Hepatocyte (in vitro differentiated cells): ENCODE measurements at regions not wholly inside any gene's neighbourhood (a gene's known extent, or its start where the extent isn't known, plus 50 kb on each side); places are given as distances from the start of the nearest gene placed in this dataset. TPM values are rescaled to one million over a fixed set of nuclear protein-coding genes. Genes with fewer than 3 reads are reported as not detected.

Source experiments
- DNase-seq: peaks from one replicate; pipeline ENCODE4 v3.0.0-alpha.2; 2016; ENCODE audit warnings: low spot score
- H2AFZ ChIP-seq: fragments of 200-600 bp; sonication (generic); 2 replicates; pipeline ENCODE4 v1.6.0; 2016; ENCODE audit warnings: antibody characterized with exemption, mild to moderate bottlenecking
- H3K27ac ChIP-seq: fragments of 200-600 bp; sonication (generic); 2 replicates; pipeline ENCODE4 v1.5.1; 2016; ENCODE audit warnings: mild to moderate bottlenecking
- H3K27me3 ChIP-seq: fragments of 200-600 bp; sonication (generic); 2 replicates; pipeline ENCODE4 v1.6.1; 2016
- H3K36me3 ChIP-seq: fragments of 200-600 bp; sonication (generic); replicated peaks from 2 replicates; pipeline ENCODE4 v1.5.1; 2016; ENCODE audit warnings: low read depth; ENCODE audit not compliant: insufficient read depth
- H3K4me1 ChIP-seq: fragments of 200-600 bp; sonication (generic); 2 replicates; pipeline ENCODE4 v1.5.1; 2016; ENCODE audit warnings: mild to moderate bottlenecking, moderate library complexity; ENCODE audit not compliant: insufficient read depth
- H3K4me2 ChIP-seq: fragments of 200-600 bp; sonication (generic); 2 replicates; pipeline ENCODE4 v1.6.0; 2016
- H3K4me3 ChIP-seq: fragments of 200-600 bp; sonication (generic); 2 replicates; pipeline ENCODE4 v1.5.1; 2016; ENCODE audit warnings: mild to moderate bottlenecking
- H3K79me2 ChIP-seq: fragments of 200-600 bp; sonication (generic); 2 replicates; pipeline ENCODE4 v1.6.0; 2017; ENCODE audit warnings: mild to moderate bottlenecking
- H3K9me2 ChIP-seq: fragments of 200-600 bp; sonication (generic); replicated peaks from 2 replicates; pipeline ENCODE4 v1.6.0; 2017; ENCODE audit warnings: mild to moderate bottlenecking; ENCODE audit not compliant: insufficient read depth
- H3K9me3 ChIP-seq: fragments of 200-600 bp; sonication (generic); 2 replicates; pipeline ENCODE4 v1.5.1; 2016; ENCODE audit warnings: low read depth, mild to moderate bottlenecking
- H4K20me1 ChIP-seq: fragments of 200-600 bp; sonication (generic); 2 replicates; pipeline ENCODE4 v1.6.0; 2016; ENCODE audit warnings: mild to moderate bottlenecking; ENCODE audit not compliant: insufficient read depth, poor library complexity, severe bottlenecking
- CTCF ChIP-seq: fragments of 200-600 bp; sonication (generic); IDR thresholded peaks from 2 replicates; pipeline ENCODE4 v1.5.1; 2016; ENCODE audit warnings: antibody characterized with exemption, mild to moderate bottlenecking; ENCODE audit not compliant: poor library complexity
- EZH2 ChIP-seq: fragments of 200-600 bp; sonication (generic); IDR thresholded peaks from 2 replicates; pipeline ENCODE4 v1.6.1; 2016; ENCODE audit warnings: antibody characterized with exemption, mild to moderate bottlenecking, borderline replicate concordance
- EZH2phosphoT487 ChIP-seq: fragments of 200-600 bp; sonication (generic); IDR thresholded peaks from one replicate; pipeline ENCODE4 v1.6.1; 2018; ENCODE audit warnings: antibody characterized with exemption, mild to moderate bottlenecking, low read depth, moderate library complexity; ENCODE audit not compliant: unreplicated experiment, severe bottlenecking
- WGBS: methylation state at CpG from one replicate; pipeline ENCODE4 v1.1.6; 2016; ENCODE audit warnings: low lambda C conversion rate; ENCODE audit errors: missing lambda C conversion rate; 5-methylcytosine and 5-hydroxymethylcytosine counted together
- small RNA-seq: library from RNA; depleted of rRNA; stranded (forward); fragments of <200 nt; gene quantifications from one replicate; pipeline ENCODE3, GENCODE V24; 2014

GRCh38 chr7:56174875-56175760 is 58.9 kb upstream of the NUPR2 start:
- no peak for DNase-seq
- no peak overlapping the region for H3K4me2 ChIP-seq
- 95% methylated on average over 63 of the region's 81 CpGs for WGBS
- H3K27ac ChIP-seq = no peak overlapping the region
- no peaks in the 10 kb centered on the region for H4K20me1 ChIP-seq
- H3K9me2 ChIP-seq = no peaks in the 10 kb centered on the region
- H3K36me3 ChIP-seq = no peaks in the 10 kb centered on the region
- no peaks in the 10 kb centered on the region for H3K4me1 ChIP-seq
- H3K79me2 ChIP-seq = no peaks in the 10 kb centered on the region
- no peaks in the 10 kb centered on the region for H3K9me3 ChIP-seq
- TF ChIP-seq CTCF (no peak), EZH2 (no peak), EZH2phosphoT487 (no peak)
- no peak overlapping the region for H3K4me3 ChIP-seq
- no peaks in the 10 kb centered on the region for H3K27me3 ChIP-seq
- H2AFZ ChIP-seq = no peak overlapping the region

GRCh38 chr7:56174346-56174874 is 58.2 kb upstream of the NUPR2 start:
- no peak overlapping the region for H3K4me3 ChIP-seq
- H3K27me3 ChIP-seq = no peaks in the 10 kb centered on the region
- 97% methylated on average over 24 of the region's 36 CpGs for WGBS
- H3K4me1 ChIP-seq = no peaks in the 10 kb centered on the region
- no peaks in the 10 kb centered on the region for H3K9me2 ChIP-seq
- H3K9me3 ChIP-seq = no peaks in the 10 kb centered on the region
- H3K79me2 ChIP-seq = no peaks in the 10 kb centered on the region
- no peaks in the 10 kb centered on the region for H4K20me1 ChIP-seq
- no peak overlapping the region for H3K4me2 ChIP-seq
- H2AFZ ChIP-seq = no peak overlapping the region
- no peaks in the 10 kb centered on the region for H3K36me3 ChIP-seq
- no peak for TF ChIP-seq CTCF
- no peak for TF ChIP-seq EZH2phosphoT487
- no peak for TF ChIP-seq EZH2
- no peak for DNase-seq
- H3K27ac ChIP-seq = no peak overlapping the region

Small RNAs in the stretch of these regions (small RNA-seq; reads per million reads assigned to genes)
- gene AC092447.9 = not detected
- not detected for gene RNU6-1052P
- not detected for gene RNU6-1335P
- not detected for gene SEPT14P24
